GM13976 (cell line): ENCODE measurements at regions not wholly inside any gene's neighbourhood (a gene's known extent, or its start where the extent isn't known, plus 50 kb on each side); places are given as distances from the start of the nearest gene placed in this dataset.

Experiments
- DNase-seq: peaks from one replicate; pipeline ENCODE4 v3.0.0; 2012; ENCODE audit warnings: low spot score
- CTCF ChIP-seq: IDR thresholded peaks from 2 replicates; pipeline ENCODE4 v1.5.1; 2012; ENCODE audit warnings: borderline replicate concordance, mild to moderate bottlenecking; ENCODE audit not compliant: insufficient read depth; ENCODE audit errors: extremely low read depth, missing control alignments, control extremely low read depth
- in situ Hi-C: fragments of 300-500 bp; cut with MboI; formaldehyde crosslinking; loops from one replicate; pipeline ENCODE4 v1.12.0; 2022; ENCODE audit warnings: low sequenced_read_pairs, mixed read lengths, inconsistent platforms; ENCODE audit not compliant: unreplicated experiment

GRCh38 chr18:37741032-37741623 is 175.5 kb upstream of the CELF4 start:
- no peak for DNase-seq
- no peak for TF ChIP-seq CTCF
- in situ Hi-C loops: no loop called here

- no peak for DNase-seq
- in situ Hi-C loops: no loop called here
- TF ChIP-seq CTCF: no peak
Observed at GRCh38 chr18:37734406-37734805, 168.8 kb upstream of the CELF4 start.

GRCh38 chr18:37729716-37730115 is 164.1 kb upstream of the CELF4 start:
- in situ Hi-C loops: no loop called here
- no peak for TF ChIP-seq CTCF
- DNase-seq: no peak

GRCh38 chr18:37724206-37724605 is 158.6 kb upstream of the CELF4 start:
- TF ChIP-seq CTCF: no peak
- in situ Hi-C loops: no loop called here
- no peak for DNase-seq

DNA sequence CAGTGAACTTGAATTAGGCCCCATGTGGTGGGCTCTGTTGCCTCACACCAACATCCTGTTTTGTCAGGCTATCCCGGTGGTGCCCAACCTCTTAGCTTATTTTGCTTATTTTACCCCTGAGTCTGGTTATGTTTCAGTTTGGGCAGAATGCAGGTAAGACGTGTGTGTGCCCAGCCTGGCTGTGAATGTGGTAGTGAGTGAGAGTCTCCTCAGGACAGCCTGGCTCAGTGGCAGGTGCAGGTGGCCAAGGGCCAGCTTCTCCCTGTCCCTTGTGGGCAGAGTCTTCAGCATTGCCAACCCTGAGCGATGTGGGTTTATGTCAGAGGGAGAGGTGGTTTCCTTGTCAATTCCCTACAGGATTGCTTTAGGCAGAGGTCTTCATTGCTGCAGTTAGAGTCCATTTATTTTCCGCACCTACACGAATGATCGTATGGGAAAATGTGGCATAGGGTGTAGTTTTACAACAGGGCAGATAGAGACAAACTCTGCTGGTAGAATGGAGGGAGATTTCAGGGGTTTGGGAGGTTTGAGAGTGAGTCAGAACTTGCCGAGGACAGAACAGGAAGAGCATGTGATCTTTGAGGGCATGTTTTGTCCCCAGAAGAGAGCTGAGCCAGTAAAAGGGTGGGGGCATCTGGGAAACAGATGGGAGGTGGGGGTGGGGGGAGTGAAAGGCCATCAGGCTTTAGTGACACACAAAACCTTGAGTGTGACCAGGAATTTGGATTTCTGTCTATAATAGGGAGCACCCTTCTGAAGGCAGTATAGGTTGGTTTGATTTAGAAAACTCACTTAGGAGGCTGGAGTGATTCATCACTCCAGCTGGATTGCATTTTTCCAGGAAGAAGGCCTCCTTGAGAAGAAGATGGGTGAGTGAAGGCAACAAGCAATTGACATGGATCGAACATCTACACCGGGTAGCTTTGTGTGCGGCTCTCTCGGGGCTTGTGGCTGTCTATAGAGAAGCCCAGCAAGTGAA is 156.2 kb upstream of the CELF4 start:
- DNase-seq: no peak
- in situ Hi-C loops: no loop called here
- TF ChIP-seq CTCF: no peak

- in situ Hi-C loops: no loop called here
- DNase-seq: no peak
- TF ChIP-seq CTCF: no peak
Observed at GRCh38 chr18:37720663-37721062, 155.1 kb upstream of the CELF4 start.
